ENCODE measurements at regions not wholly inside any gene's neighbourhood (a gene's known extent, or its start where the extent isn't known, plus 50 kb on each side); places are given as distances from the start of the nearest gene placed in this dataset.
"Not testable (repeated sequence)": the region's sequence is repeated elsewhere in the genome, so short reads cannot be mapped to it uniquely, and the experiment has no call there.

GRCh38 chr11:49780791-49781190 is 171.4 kb upstream of the OR4C13 start:
- TF ChIP-seq EZH2 (IDR thresholded peaks at IDR 0.05); POLR2AphosphoS5 (IDR thresholded peaks at IDR 0.05; ENCODE audit: borderline replicate concordance, low read depth, low read length); FOXP2 (optimal IDR thresholded peaks at IDR 0.05; ENCODE audit: control extremely low read depth, extremely low read length, insufficient read depth): not testable (repeated sequence)
